ENCODE measurements at regions not wholly inside any gene's neighbourhood (a gene's known extent, or its start where the extent isn't known, plus 50 kb on each side); places are given as distances from the start of the nearest gene placed in this dataset.

DNA sequence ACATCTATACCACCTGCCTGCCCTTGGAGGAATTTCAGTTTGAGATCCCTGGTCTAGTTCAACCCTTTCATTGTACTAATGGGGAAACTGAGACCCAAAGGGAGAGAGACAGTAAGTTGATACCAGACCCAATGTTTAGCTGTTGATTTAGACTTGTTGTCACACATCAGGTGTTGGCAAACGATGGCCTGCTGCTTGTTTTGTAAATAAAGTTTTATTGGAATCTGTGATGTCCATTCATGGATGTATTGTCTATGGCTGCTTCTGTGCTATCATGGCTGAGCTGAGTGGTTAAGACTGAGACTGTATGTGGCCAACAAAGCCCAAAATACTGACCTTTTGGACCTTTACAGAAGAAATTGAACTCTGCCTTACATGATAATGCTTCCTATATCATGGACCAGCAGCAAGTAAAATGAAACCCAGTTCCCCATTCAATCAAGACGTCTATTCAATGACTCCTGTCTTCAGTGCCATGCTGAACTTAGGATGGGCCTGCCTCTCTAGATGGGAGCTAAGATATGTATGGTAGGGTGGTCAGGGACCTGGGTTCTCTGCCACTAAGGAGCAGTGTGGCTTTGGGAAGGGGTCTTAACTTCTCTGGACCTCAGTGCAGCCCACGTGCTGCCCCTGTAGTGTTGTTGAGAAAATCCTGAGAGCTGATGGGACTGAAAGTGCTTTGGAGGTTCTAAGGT, 111.0 kb downstream of the IRX5 start:
- DNase-seq (ENCODE audit: low spot score), result no peak

DNA sequence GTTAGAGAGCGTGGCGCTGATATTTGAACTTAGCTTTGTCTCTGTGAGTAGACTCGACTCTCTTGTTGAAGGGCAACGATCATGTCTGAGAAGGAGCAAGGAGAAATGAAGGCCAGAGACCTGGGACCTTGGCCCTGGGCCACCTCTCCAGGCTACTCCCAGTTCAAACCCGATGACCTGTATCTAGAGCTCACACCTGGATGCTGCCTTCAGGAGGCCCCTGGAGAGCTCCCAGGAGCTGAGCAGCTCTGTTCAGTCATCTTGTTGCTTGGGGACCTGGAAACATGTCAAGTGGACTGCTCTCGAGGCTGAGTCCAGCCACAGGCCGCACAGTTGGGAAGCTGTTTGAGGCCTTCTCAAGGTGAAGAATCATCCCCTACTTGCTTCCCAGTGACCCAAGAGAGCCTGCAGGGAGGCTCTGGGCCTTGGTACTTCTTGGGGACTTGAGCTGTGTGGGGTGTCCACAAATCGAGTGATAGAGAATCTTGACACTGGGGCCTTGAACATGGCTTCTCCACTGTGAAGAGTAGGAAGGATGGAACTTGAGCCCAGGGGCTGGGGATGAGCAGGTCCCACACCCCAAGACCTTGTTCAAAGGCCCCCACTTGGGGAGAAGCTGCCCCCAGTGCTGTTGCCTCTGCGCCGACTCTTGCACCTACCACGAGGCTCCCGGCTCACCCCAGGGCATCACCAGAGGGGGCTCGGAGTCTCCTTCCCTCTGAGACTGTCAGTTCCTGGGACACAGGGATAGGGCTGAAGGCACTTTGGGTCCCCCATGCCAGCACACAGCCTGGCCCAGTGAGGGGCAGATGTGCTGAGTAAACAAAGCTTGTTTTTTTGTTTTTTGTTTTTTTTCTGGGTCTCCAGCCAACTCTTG, 112.1 kb downstream of the IRX5 start:
- no peak for DNase-seq (ENCODE audit: low spot score)

- DNase-seq (ENCODE audit: low spot score), result no peak
Measured at GRCh38 chr16:55043499-55043898, 112.8 kb downstream of the IRX5 start.

DNA sequence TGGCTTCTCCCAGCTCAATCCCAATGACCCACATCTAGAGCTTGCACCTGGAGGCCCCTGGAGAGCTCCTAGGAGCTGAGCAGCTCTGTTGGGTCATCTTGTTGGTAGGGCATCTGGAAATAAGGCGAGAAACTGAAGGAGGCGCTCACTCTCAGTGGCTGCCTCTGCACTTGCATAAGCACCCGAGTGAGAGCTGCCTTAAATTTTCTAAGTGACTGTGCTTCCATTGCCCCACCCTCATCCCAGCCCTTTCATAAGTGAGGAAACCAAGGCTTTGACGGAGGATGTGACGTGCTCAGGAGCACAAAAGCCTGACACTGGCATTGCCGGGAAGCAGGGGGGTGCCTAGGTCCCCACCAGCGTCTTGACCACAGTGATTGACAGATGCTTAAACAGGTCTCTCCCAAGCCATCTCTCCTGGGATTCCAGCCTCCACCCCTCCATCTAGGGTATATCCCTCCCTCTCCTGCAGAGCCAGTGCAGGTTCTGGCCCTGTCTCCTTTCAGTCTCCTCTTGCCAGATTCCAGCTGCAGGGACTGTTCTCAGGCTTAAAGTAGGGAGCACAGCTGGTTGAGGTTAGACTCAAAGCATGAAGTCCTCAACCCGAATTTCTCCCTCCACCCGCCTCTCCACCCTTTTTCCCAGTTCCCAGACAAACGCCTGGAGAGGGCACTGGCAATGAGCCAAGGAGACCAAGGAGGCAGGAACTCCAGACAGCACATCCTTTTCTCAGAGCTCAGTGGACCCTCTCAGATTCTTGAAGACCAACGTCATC, 113.7 kb downstream of the IRX5 start:
- DNase-seq (ENCODE audit: low spot score), result no peak

GRCh38 chr16:55045329-55045728, 114.7 kb downstream of the IRX5 start:
- DNase-seq (ENCODE audit: low spot score), result no peak

- DNase-seq (ENCODE audit: low spot score), result no peak
Measured at GRCh38 chr16:55045756-55046460, 115.2 kb downstream of the IRX5 start.

- no peak for DNase-seq (ENCODE audit: low spot score)
Measured at GRCh38 chr16:55046513-55046912, 115.8 kb downstream of the IRX5 start.

DNA sequence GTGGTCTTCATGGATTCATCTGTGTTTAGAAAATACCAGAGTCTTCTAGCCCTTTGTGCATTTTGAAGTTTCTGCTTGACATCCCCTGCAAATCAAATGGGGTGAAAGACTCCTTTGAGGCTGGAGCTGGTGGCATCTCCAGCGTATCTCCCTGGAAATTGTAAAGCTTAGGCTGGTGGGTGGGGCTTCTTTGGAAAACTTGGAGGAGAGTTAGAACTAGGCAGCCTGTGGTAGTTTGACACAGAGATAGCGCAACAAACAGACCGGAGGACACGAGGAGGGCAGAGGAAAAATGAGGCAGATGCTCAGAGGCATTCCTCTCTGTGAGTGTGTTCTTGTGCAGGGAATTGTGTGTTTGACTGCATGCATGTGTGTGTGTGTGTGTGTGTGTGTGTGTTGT, 116.3 kb downstream of the IRX5 start:
- no peak for DNase-seq (ENCODE audit: low spot score)

DNA sequence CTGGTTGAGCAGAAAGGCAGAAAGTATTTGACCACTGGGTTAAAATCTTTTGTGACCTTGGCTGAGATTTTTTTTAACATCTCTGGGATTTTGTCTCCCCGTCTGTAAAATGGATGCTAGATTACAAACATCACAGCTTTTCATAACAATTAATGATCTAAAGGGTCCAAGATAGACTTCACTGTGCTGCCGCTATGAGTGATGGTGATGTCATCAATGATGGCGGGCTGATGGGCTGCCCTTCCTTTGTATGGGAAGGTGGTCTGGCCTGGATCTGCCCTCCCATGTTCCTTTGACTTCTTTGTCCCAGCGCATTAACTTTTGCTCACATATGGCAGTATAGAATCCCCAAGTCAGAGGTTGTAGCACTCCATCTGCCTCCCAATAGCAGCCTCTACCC, 116.7 kb downstream of the IRX5 start:
- no peak for DNase-seq (ENCODE audit: low spot score)

- no peak for DNase-seq (ENCODE audit: low spot score)
Measured at GRCh38 chr16:55047903-55048497, 117.3 kb downstream of the IRX5 start.

GRCh38 chr16:55048745-55049144, 118.1 kb downstream of the IRX5 start:
- no peak for DNase-seq (ENCODE audit: low spot score)

GRCh38 chr16:55051571-55052347, 121.1 kb downstream of the IRX5 start:
- no peak for DNase-seq (ENCODE audit: low spot score)

DNA sequence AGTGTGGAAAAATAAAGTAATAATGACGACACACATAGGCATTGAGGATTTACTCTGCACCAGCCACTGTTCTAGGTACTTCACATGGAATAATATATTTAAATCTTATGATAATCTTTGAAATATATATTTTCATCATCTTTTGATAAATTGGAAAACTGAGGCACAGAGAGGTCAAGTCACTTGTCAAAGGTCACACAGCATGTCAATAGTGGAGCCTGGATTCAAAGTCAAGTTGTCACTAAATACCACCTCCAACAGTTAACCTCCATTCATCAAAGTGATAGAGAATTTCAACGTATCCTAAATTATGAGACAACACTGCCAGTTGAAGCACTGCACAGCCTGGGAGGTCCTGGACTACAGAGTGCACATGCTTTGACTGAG, 121.7 kb downstream of the IRX5 start:
- DNase-seq (ENCODE audit: low spot score), result no peak

- DNase-seq (ENCODE audit: low spot score), result no peak
Measured at GRCh38 chr16:55052741-55053415, 122.2 kb downstream of the IRX5 start.

DNA sequence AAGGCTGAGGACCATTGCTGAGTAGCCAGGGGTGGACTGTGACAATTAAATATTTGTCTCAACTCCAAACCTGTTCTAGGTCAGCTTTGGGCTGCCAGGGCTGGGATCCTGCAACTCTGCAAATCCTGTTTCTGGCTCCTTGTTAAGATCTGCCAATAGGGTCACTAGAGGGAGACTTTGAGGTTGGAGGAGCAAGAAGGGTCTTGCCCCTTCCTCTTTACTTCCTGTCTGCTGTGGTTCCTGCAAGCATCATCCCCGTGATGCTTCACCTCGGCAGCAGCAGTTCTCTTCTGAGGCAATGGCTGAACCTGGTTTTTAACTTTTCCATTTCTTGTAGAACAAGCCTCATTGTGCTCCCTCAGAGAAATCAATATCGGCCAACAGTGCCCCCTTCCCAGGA, 124.6 kb downstream of the IRX5 start:
- no peak for DNase-seq (ENCODE audit: low spot score)

DNA sequence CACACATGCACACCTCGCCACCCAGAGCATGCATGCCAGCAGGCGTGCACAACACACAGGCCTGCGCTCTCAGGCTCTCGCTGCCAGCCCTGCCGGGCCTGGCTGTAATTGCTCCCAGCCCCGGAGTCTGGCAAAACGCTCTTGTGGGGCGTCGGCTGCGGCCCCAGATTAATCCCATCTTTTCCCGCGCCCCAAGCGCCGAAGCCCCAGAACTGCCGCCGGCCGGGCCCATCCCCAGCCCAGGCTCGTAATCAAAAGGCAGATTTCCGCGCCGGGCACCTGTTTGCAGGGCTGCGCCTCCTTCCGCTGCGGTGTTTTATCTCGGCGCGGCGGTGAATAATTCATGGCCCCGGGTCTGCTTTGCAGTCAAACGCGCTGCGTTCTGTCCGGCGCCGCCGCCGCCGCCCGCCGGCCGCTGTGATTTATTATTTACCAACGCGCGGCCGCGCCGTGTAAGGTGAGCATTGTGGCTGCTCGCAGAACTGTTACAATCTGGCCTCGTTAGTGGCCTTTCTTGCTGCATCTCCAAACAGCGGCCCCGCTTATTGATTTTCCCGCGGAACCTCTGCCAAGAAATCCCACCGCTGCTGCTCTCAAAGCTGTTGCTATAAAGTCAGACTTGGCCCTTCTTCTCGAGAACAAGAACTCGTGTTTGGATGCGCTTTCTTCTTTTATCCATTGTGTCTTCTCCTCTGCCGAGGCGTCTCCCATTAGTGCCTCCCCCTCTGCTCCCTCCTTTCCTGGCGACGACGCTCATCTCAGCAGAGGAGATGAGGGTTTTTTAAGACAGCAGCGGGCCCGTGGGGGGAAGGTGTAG, 126.1 kb downstream of the IRX5 start:
- DNase-seq (ENCODE audit: low spot score), result no peak

DNA sequence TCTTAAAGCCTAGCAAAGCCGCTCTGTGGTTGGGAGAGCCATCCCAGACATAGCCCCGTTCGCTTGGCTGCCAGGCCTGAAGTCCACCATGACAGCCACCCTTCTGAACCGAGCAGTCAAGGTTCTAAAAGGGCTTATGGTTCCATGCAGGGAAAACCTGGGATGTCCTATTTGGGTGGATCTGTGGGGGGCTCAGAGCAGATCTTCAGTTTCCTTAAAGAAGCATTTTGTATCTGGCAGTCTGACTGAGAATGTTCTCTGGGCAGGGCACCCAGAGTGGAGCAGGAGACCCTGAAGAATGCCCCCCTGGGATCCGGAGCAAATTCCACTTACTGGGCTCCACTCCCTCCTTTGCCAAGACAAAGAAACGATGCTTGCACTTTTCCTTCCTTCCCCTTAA, 127.2 kb downstream of the IRX5 start:
- no peak for DNase-seq (ENCODE audit: low spot score)

- DNase-seq (ENCODE audit: low spot score), result no peak
Measured at GRCh38 chr16:55058576-55058975, 127.9 kb downstream of the IRX5 start.

- no peak for DNase-seq (ENCODE audit: low spot score)
Measured at GRCh38 chr16:55059146-55059545, 128.5 kb downstream of the IRX5 start.

DNA sequence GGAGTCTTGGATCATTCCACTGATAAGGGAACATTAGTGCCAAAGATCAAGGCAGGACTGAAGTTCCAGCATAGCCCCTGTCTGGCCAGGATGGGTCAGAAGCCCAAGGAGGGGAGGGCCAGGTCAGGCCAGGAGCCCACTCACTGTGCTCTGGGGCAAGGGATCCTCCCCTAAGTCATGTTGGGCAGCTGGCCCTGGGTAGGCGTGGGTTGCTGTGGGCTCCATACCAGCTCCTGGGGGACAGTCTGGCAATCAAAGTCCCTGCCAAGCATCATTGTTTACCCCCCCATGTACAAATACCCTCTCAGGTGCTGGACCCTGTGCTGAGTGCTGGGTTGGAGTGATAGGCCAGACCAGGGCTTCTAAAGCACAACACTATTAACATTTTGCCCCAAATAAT, 130.5 kb downstream of the IRX5 start:
- DNase-seq (ENCODE audit: low spot score), result no peak

All from HuH-7 (cell line).